K562 (cell line): ENCODE measurements at regions not wholly inside any gene's neighbourhood (a gene's known extent, or its start where the extent isn't known, plus 50 kb on each side); places are given as distances from the start of the nearest gene placed in this dataset.

Source experiments
- ATAC-seq: fragments of 200-7000 bp; cut with Tn5 transposase; 3 replicates; pipeline ENCODE4 v1.9.1; 2020; ENCODE audit warnings: moderate library complexity
- BruUV-seq: library from RNA; stranded (reverse); fragments of 400-500 nt; replicated peaks from 2 replicates; lab custom pipeline; 2021; lab: Mats Ljungman, UMichigan
- CTCF ChIA-PET: fragments of 300-600 bp; formaldehyde crosslinking; extraction: SDS; loops from one replicate; lab custom pipeline; 2021; ENCODE audit warnings: low intra/inter-chr PET ratio; lab: Yijun Ruan, JAX
- POLR2A ChIA-PET: fragments of 300-600, 350-650 bp; sonication (Branson Sonifier 250); formaldehyde crosslinking; extraction: SDS; loops from one replicate; lab custom pipeline; 2021; ENCODE audit warnings: antibody characterized with exemption, inconsistent platforms; lab: Yijun Ruan, JAX
- DNase-seq, 4 experiments: peaks; one replicate each; pipeline versions ENCODE4 v3.0.0 to v3.0.0-alpha.2; 2011 to 2018; ENCODE audit warnings: low spot score in 3 of 4, mixed read lengths in 3 of 4; ENCODE audit errors: extremely low read depth in 1 of 4
- FAIRE-seq: peaks from 2 replicates; lab custom pipeline; 2011; peaks lifted over from hg19 to GRCh38; lab: Jason Lieb, UNC
- H2AFZ ChIP-seq: 2 replicates; pipeline ENCODE4 v1.6.0; 2011; ENCODE audit warnings: low read depth, low read length, control low read depth, inconsistent platforms
- H3K27ac ChIP-seq: fragments of 200-600 bp; 3 replicates; pipeline ENCODE4 v1.8.0; 2011; ENCODE audit warnings: low read depth, mild to moderate bottlenecking, control low read depth, inconsistent platforms, low read length, moderate library complexity, mixed read lengths; ENCODE audit errors: extremely low read depth
- H3K27me3 ChIP-seq, 2 experiments: fragments of 300-600 bp in 1 of 2; 2 replicates in 1 of 2; 3 replicates in 1 of 2; pipeline versions ENCODE4 v1.6.0 to v1.8.0; 2011; ENCODE audit warnings: inconsistent platforms in 2 of 2, low read length in 2 of 2, mild to moderate bottlenecking in 1 of 2, mixed read lengths in 1 of 2, moderate library complexity in 1 of 2; ENCODE audit not compliant: control insufficient read depth in 2 of 2, insufficient read depth in 2 of 2
- H3K36me3 ChIP-seq: fragments of 300-600 bp; 3 replicates; pipeline ENCODE4 v1.8.0; 2011; ENCODE audit warnings: mild to moderate bottlenecking, low read length, inconsistent platforms; ENCODE audit not compliant: control insufficient read depth, insufficient read depth
- H3K4me1 ChIP-seq, 2 experiments: fragments of 200-600 bp in 1 of 2; replicated peaks in 1 of 2; 2 replicates in 1 of 2; 3 replicates in 1 of 2; pipeline versions ENCODE4 v1.5.1 to v1.8.0; 2011; ENCODE audit warnings: inconsistent platforms in 2 of 2, low read length in 2 of 2, mild to moderate bottlenecking in 1 of 2, mixed read lengths in 1 of 2, moderate library complexity in 1 of 2; ENCODE audit not compliant: control insufficient read depth in 2 of 2, insufficient read depth in 2 of 2
- H3K4me2 ChIP-seq: 2 replicates; pipeline ENCODE4 v1.6.1; 2011; ENCODE audit warnings: low read length, control low read depth, inconsistent platforms, mixed read lengths; ENCODE audit not compliant: insufficient read depth
- H3K4me3 ChIP-seq: fragments of 200-600 bp; sonication (generic), shearing (Covaris generic); 2 replicates; pipeline ENCODE4 v1.5.1; 2016; ENCODE audit warnings: control low read depth, inconsistent platforms
- H3K79me2 ChIP-seq: fragments of 200-600 bp; 3 replicates; pipeline ENCODE4 v1.8.0; 2011; ENCODE audit warnings: low read length, inconsistent platforms; ENCODE audit not compliant: control insufficient read depth, insufficient read depth
- H3K9ac ChIP-seq, 2 experiments: 2 replicates each; pipeline versions ENCODE4 v1.6.0 to v1.6.1; 2011; ENCODE audit warnings: low read depth in 2 of 2, low read length in 2 of 2, control low read depth in 1 of 2, inconsistent platforms in 1 of 2, mild to moderate bottlenecking in 1 of 2, mixed read lengths in 1 of 2; ENCODE audit not compliant: insufficient read depth in 1 of 2
- H3K9me1 ChIP-seq: one replicate; pipeline ENCODE4 v1.6.0; 2011; ENCODE audit warnings: inconsistent platforms, mild to moderate bottlenecking, low read length, moderate library complexity; ENCODE audit not compliant: control insufficient read depth, insufficient read depth
- H3K9me3 ChIP-seq: replicated peaks from 2 replicates; pipeline ENCODE4 v1.5.1; 2011; ENCODE audit warnings: low read depth, low read length, inconsistent platforms; ENCODE audit not compliant: control insufficient read depth, insufficient read depth
- H4K20me1 ChIP-seq: replicated peaks from 2 replicates; pipeline ENCODE4 v1.6.1; 2011; ENCODE audit warnings: low read length, inconsistent platforms, mixed read lengths; ENCODE audit not compliant: control insufficient read depth, insufficient read depth
- CXXC5 ChIP-seq: fragments of 250-450 bp; sonication (Bioruptor Pico); IDR thresholded peaks from 2 replicates; pipeline ENCODE4 v1.8.0; 2022; ENCODE audit warnings: inconsistent platforms, mild to moderate bottlenecking, moderate library complexity
- FOXK1 ChIP-seq: sonication (generic); formaldehyde crosslinking; IDR thresholded peaks from 2 replicates; pipeline ENCODE4 v1.8.0; 2022; ENCODE audit warnings: missing genetic modification reagents, mild to moderate bottlenecking, borderline replicate concordance
- MTA2 ChIP-seq: fragments of 450-650 bp; IDR thresholded peaks from 2 replicates; pipeline ENCODE4 v1.6.1; 2016; ENCODE audit warnings: low read depth
- MXI1 ChIP-seq: IDR thresholded peaks from 2 replicates; pipeline ENCODE4 v1.6.1; 2011; ENCODE audit warnings: low read depth, mild to moderate bottlenecking, improper control_type of control experiment, low read length
- PPARD ChIP-seq: fragments of 250-450 bp; sonication (Bioruptor Pico); IDR thresholded peaks from 2 replicates; pipeline ENCODE4 v1.8.0; 2022; ENCODE audit warnings: inconsistent platforms, mild to moderate bottlenecking, moderate library complexity
- RBM17 ChIP-seq: fragments of 200-400 bp; formaldehyde crosslinking; IDR thresholded peaks from 2 replicates; pipeline ENCODE4 v1.6.1; 2017; ENCODE audit warnings: low read depth, mild to moderate bottlenecking, low read length, borderline replicate concordance
- RREB1 ChIP-seq: fragments of 250-450 bp; sonication (Bioruptor Pico); IDR thresholded peaks from 2 replicates; pipeline ENCODE4 v1.4.0; 2020
- TBP ChIP-seq: optimal IDR thresholded peaks from 2 replicates; pipeline ENCODE3; 2011; ENCODE audit warnings: low read depth, low read length, improper control_type of control experiment
- TFAM ChIP-seq: fragments of 250-450 bp; sonication (Bioruptor Pico); conservative IDR thresholded peaks from 2 replicates; pipeline ENCODE4 v1.5.0; 2021; ENCODE audit warnings: mild to moderate bottlenecking, moderate library complexity
- THRA ChIP-seq: fragments of 450-650 bp; IDR thresholded peaks from 2 replicates; pipeline ENCODE4 v1.6.1; 2017; ENCODE audit warnings: mild to moderate bottlenecking, moderate library complexity
- U2AF1 ChIP-seq: fragments of 200-400 bp; formaldehyde crosslinking; optimal IDR thresholded peaks from 2 replicates; pipeline ENCODE3; 2017; ENCODE audit warnings: mild to moderate bottlenecking, low read depth, low read length, moderate library complexity
- YBX1 ChIP-seq: fragments of 450-650 bp; IDR thresholded peaks from 2 replicates; pipeline ENCODE4 v1.7.1; 2016; ENCODE audit warnings: mild to moderate bottlenecking
- ZBTB17 ChIP-seq: fragments of 450-650 bp; formaldehyde crosslinking; IDR thresholded peaks from 2 replicates; pipeline ENCODE4 v1.4.0; 2020; ENCODE audit warnings: mild to moderate bottlenecking
- ZFP36 ChIP-seq: fragments of 150-350 bp; IDR thresholded peaks from 2 replicates; pipeline ENCODE4 v1.6.1; 2018; ENCODE audit warnings: low read length, low read depth; ENCODE audit not compliant: partially characterized antibody
- ZNF146 ChIP-seq: IDR thresholded peaks from one replicate; pipeline ENCODE4 v1.6.1; 2018; ENCODE audit warnings: missing compliant biosample characterization; ENCODE audit not compliant: unreplicated experiment
- ZNF384 ChIP-seq: IDR thresholded peaks from 2 replicates; pipeline ENCODE4 v1.6.1; 2012; ENCODE audit warnings: low read depth, low read length, improper control_type of control experiment
- ZNF507 ChIP-seq: conservative IDR thresholded peaks from 2 replicates; pipeline ENCODE4 v1.6.1; 2017; ENCODE audit warnings: missing genetic modification characterization, missing compliant biosample characterization
- ZNF583 ChIP-seq: fragments of 250-450 bp; sonication (Bioruptor Pico); IDR thresholded peaks from 2 replicates; pipeline ENCODE4 v1.4.0; 2020
- ZNF707 ChIP-seq: fragments of 250-450 bp; sonication (Bioruptor Pico); conservative IDR thresholded peaks from 2 replicates; pipeline ENCODE4 v1.8.0; 2022; ENCODE audit warnings: inconsistent platforms, mild to moderate bottlenecking, moderate library complexity
- WGBS: fragments of 100-300 bp; shearing (Covaris generic); methylation state at CpG from one replicate; pipeline ENCODE4 v1.1.6; 2016; ENCODE audit warnings: low coverage, mixed read lengths; ENCODE audit not compliant: insufficient coverage; ENCODE audit errors: missing lambda C conversion rate; 5-methylcytosine and 5-hydroxymethylcytosine counted together
- in situ Hi-C: fragments of 300-500 bp; cut with MboI; formaldehyde crosslinking; loops from 4 replicates; pipeline ENCODE4 v1.15.0; 2018; ENCODE audit warnings: inconsistent platforms, mixed read lengths
- intact Hi-C: fragments of 100-400 bp; cut with micrococcal nuclease; formaldehyde crosslinking; loops from 2 replicates; pipeline ENCODE4 v1.14.2; 2022

GRCh38 chr12:42704810-42705401 is 115.4 kb upstream of the PRICKLE1 start:
- Histone ChIP-seq H2AFZ (no peak overlapping the region), H3K4me2 (no peak overlapping the region), H4K20me1 (no peaks in the 10 kb centered on the region), H3K9me3 (no peaks in the 10 kb centered on the region), H3K4me3 (no peak overlapping the region), H3K9me1 (no peaks in the 10 kb centered on the region), H3K27ac (no peak overlapping the region), H3K79me2 (no peaks in the 10 kb centered on the region), H3K9ac (no peak overlapping the region), H3K27me3 (no peaks in the 10 kb centered on the region), H3K36me3 (no peaks in the 10 kb centered on the region), H3K4me1 (no peaks in the 10 kb centered on the region)
- no peak for ATAC-seq
- ChIA-PET CTCF (no interaction called here), POLR2A (interaction anchor here (0.6 kb wide), 1 partner anchor 1101 kb away, joined by 4 read pairs; the partner anchor contains the start of gene TWF1)
- intact Hi-C loops: no loop called here
- in situ Hi-C loops: no loop called here
- no TSS peak for BruUV-seq
- DNase-seq: no peak
- WGBS: 3% methylated on average over 2 of the region's 2 CpGs
- TF ChIP-seq ZFP36 (no peak), U2AF1 (no peak), FOXK1 (CRISPR knock-in tag) (no peak), TFAM (no peak), RREB1 (CRISPR knock-in tag) (no peak), MXI1 (no peak), ZNF583 (CRISPR knock-in tag) (no peak), ZNF507 (no peak), ZBTB17 (CRISPR knock-in tag) (no peak), THRA (no peak), CXXC5 (CRISPR knock-in tag) (no peak), ZNF146 (CRISPR knock-in tag) (no peak), ZNF707 (no peak), YBX1 (no peak), MTA2 (no peak), PPARD (CRISPR knock-in tag) (no peak), ZNF384 (no peak), TBP (no peak), RBM17 (no peak)
- no peak for FAIRE-seq
